GM12878 (cell line): ENCODE measurements at regions not wholly inside any gene's neighbourhood (a gene's known extent, or its start where the extent isn't known, plus 50 kb on each side); places are given as distances from the start of the nearest gene placed in this dataset.

ENCODE experiments used
- ATAC-seq: fragments of 200-7000 bp; cut with Tn5 transposase; 3 replicates; pipeline ENCODE4 v1.9.1; 2020; ENCODE audit warnings: mild to moderate bottlenecking, moderate library complexity
- BruUV-seq: library from RNA; stranded (reverse); fragments of 400-500 nt; replicated peaks from 2 replicates; lab custom pipeline; 2021; lab: Mats Ljungman, UMichigan
- CTCF ChIA-PET: fragments of 300-600 bp; sonication (Branson Sonifier 250); formaldehyde crosslinking; extraction: SDS; loops from one replicate; lab custom pipeline; 2021; ENCODE audit warnings: inconsistent platforms; lab: Yijun Ruan, JAX
- POLR2A ChIA-PET: fragments of 350-600 bp; formaldehyde crosslinking; extraction: SDS; loops from one replicate; lab custom pipeline; 2021; ENCODE audit warnings: inconsistent platforms; lab: Charles Lee
- RAD21 ChIA-PET: fragments of 300-600 bp; sonication (Branson Sonifier 250); formaldehyde crosslinking; loops from one replicate; lab custom pipeline; 2023; ENCODE audit warnings: antibody characterized with exemption; ENCODE audit not compliant: unreplicated experiment; lab: Charles Lee
- SMC1A ChIA-PET: fragments of 300-600 bp; sonication (Branson Sonifier 250); formaldehyde crosslinking; loops from one replicate; lab custom pipeline; 2023; ENCODE audit not compliant: unreplicated experiment, uncharacterized antibody; lab: Charles Lee
- DNase-seq: peaks from one replicate; pipeline ENCODE4 v3.0.0-alpha.2; 2011; ENCODE audit warnings: low read depth, low spot score
- FAIRE-seq: peaks from 3 replicates; lab custom pipeline; 2011; peaks lifted over from hg19 to GRCh38; lab: Jason Lieb, UNC
- H2AFZ ChIP-seq: 2 replicates; pipeline ENCODE4 v1.6.0; 2011; ENCODE audit warnings: low read depth, low read length, control low read depth; ENCODE audit not compliant: control insufficient read depth
- H3K27ac ChIP-seq: 2 replicates; pipeline ENCODE4 v1.5.1; 2011; ENCODE audit warnings: control low read depth; ENCODE audit not compliant: control insufficient read depth, insufficient read depth
- H3K27me3 ChIP-seq, 2 experiments: replicated peaks in 1 of 2; 2 replicates each; pipeline versions ENCODE4 v1.6.0 to v1.6.1; 2011; ENCODE audit warnings: low read length in 1 of 2; ENCODE audit not compliant: control insufficient read depth in 2 of 2, insufficient read depth in 2 of 2
- H3K36me3 ChIP-seq, 2 experiments: 2 replicates each; pipeline ENCODE4 v1.5.1; 2011; ENCODE audit warnings: low read length in 1 of 2; ENCODE audit not compliant: control insufficient read depth in 2 of 2, insufficient read depth in 2 of 2
- H3K4me1 ChIP-seq: 2 replicates; pipeline ENCODE4 v1.6.1; 2011; ENCODE audit warnings: mild to moderate bottlenecking, low read length, moderate library complexity, mixed read lengths; ENCODE audit not compliant: control insufficient read depth, insufficient read depth
- H3K4me2 ChIP-seq: 2 replicates; pipeline ENCODE4 v1.6.0; 2011; ENCODE audit warnings: control low read depth; ENCODE audit not compliant: control insufficient read depth, insufficient read depth
- H3K4me3 ChIP-seq: fragments of 200-600 bp; sonication (generic); 2 replicates; pipeline ENCODE4 v1.5.1; 2016
- H3K79me2 ChIP-seq: 2 replicates; pipeline ENCODE4 v1.6.0; 2011; ENCODE audit warnings: low read length; ENCODE audit not compliant: control insufficient read depth, insufficient read depth
- H3K9ac ChIP-seq: 2 replicates; pipeline ENCODE4 v1.8.0; 2011; ENCODE audit warnings: low read length, control low read depth, mixed read lengths; ENCODE audit not compliant: control insufficient read depth, insufficient read depth
- H3K9me3 ChIP-seq: replicated peaks from 3 replicates; pipeline ENCODE4 v1.5.1; 2011; ENCODE audit warnings: mild to moderate bottlenecking, low read length; ENCODE audit not compliant: control insufficient read depth, insufficient read depth
- H4K20me1 ChIP-seq: 2 replicates; pipeline ENCODE4 v1.6.0; 2011; ENCODE audit not compliant: control insufficient read depth, insufficient read depth
- ATF3 ChIP-seq: IDR thresholded peaks from 2 replicates; pipeline ENCODE4 v1.6.1; 2011; ENCODE audit warnings: low read depth, mild to moderate bottlenecking, low read length, moderate library complexity, borderline replicate concordance; ENCODE audit errors: extremely low read depth
- E2F8 ChIP-seq: fragments of 450-650 bp; IDR thresholded peaks from 2 replicates; pipeline ENCODE4 v1.6.1; 2018; ENCODE audit warnings: mild to moderate bottlenecking, low read depth, moderate library complexity; ENCODE audit not compliant: partially characterized antibody
- ELK1 ChIP-seq: IDR thresholded peaks from 2 replicates; pipeline ENCODE4 v1.6.1; 2012; ENCODE audit warnings: low read depth, low read length, improper control_type of control experiment
- IKZF1 ChIP-seq: fragments of 450-650 bp; conservative IDR thresholded peaks from 2 replicates; pipeline ENCODE4 v1.6.1; 2017; ENCODE audit warnings: antibody characterized with exemption, mild to moderate bottlenecking
- LARP7 ChIP-seq: fragments of 450-650 bp; IDR thresholded peaks from 2 replicates; pipeline ENCODE4 v1.6.1; 2017; ENCODE audit warnings: mild to moderate bottlenecking
- NFYB ChIP-seq: IDR thresholded peaks from 2 replicates; pipeline ENCODE4 v1.6.1; 2011; ENCODE audit warnings: low read depth, mild to moderate bottlenecking, low read length, improper control_type of control experiment, moderate library complexity; ENCODE audit not compliant: insufficient read depth
- NKRF ChIP-seq: fragments of 450-650 bp; conservative IDR thresholded peaks from 2 replicates; pipeline ENCODE4 v1.6.1; 2017; ENCODE audit warnings: mild to moderate bottlenecking, moderate library complexity
- PAX8 ChIP-seq: fragments of 450-650 bp; IDR thresholded peaks from 2 replicates; pipeline ENCODE4 v1.6.1; 2017; ENCODE audit warnings: mild to moderate bottlenecking, moderate library complexity
- PKNOX1 ChIP-seq: fragments of 450-650 bp; IDR thresholded peaks from 2 replicates; pipeline ENCODE4 v1.6.1; 2016; ENCODE audit warnings: mild to moderate bottlenecking
- SMARCA5 ChIP-seq: fragments of 450-650 bp; IDR thresholded peaks from 2 replicates; pipeline ENCODE4 v1.6.1; 2017; ENCODE audit warnings: mild to moderate bottlenecking
- SPI1 ChIP-seq: IDR thresholded peaks from 2 replicates; pipeline ENCODE4 v1.6.1; 2011; ENCODE audit warnings: low read depth, mild to moderate bottlenecking, low read length, moderate library complexity, borderline replicate concordance; ENCODE audit not compliant: insufficient read depth
- WRNIP1 ChIP-seq: IDR thresholded peaks from 2 replicates; pipeline ENCODE4 v1.6.1; 2011; ENCODE audit warnings: low read depth, low read length, improper control_type of control experiment, borderline replicate concordance
- YY1 ChIP-seq: IDR thresholded peaks from 2 replicates; pipeline ENCODE4 v1.6.1; 2011; ENCODE audit warnings: low read depth, mild to moderate bottlenecking, low read length
- ZNF217 ChIP-seq: fragments of 450-650 bp; IDR thresholded peaks from 2 replicates; pipeline ENCODE4 v1.6.1; 2017; ENCODE audit warnings: antibody characterized with exemption, mild to moderate bottlenecking
- ZNF622 ChIP-seq: fragments of 450-650 bp; IDR thresholded peaks from 2 replicates; pipeline ENCODE4 v1.6.1; 2017; ENCODE audit warnings: mild to moderate bottlenecking, inconsistent platforms
- in situ Hi-C: fragments of 300-500 bp; cut with MboI; formaldehyde crosslinking; loops from 9 replicates; pipeline ENCODE4 v1.14.3; 2018; ENCODE audit warnings: mixed read lengths
- intact Hi-C: fragments of 100-400 bp; cut with micrococcal nuclease; formaldehyde crosslinking; loops from one replicate; pipeline ENCODE4 v1.14.2; 2022; ENCODE audit not compliant: unreplicated experiment

- Histone ChIP-seq H3K27me3 (no peaks in the 10 kb centered on the region; a peak in 2 of 4 replicates), H3K27ac (no peak overlapping the region), H2AFZ (no peak overlapping the region), H3K9ac (no peak overlapping the region), H3K36me3 (no peaks in the 10 kb centered on the region), H3K4me1 (no peaks in the 10 kb centered on the region), H3K9me3 (no peaks in the 10 kb centered on the region), H3K79me2 (no peaks in the 10 kb centered on the region), H3K4me3 (no peak overlapping the region), H4K20me1 (no peaks in the 10 kb centered on the region), H3K4me2 (no peak overlapping the region)
- in situ Hi-C loops, result no loop called here
- no peak for TF ChIP-seq YY1
- TF ChIP-seq PKNOX1, result no peak
- no peak for TF ChIP-seq NFYB
- TF ChIP-seq PAX8, result no peak
- TF ChIP-seq IKZF1, result no peak
- TF ChIP-seq NKRF, result no peak
- no peak for TF ChIP-seq SMARCA5
- TF ChIP-seq ZNF622, result no peak
- TF ChIP-seq SPI1, result no peak
- no peak for TF ChIP-seq ELK1
- no peak for TF ChIP-seq ATF3
- no peak for TF ChIP-seq WRNIP1
- no peak for TF ChIP-seq LARP7
- TF ChIP-seq E2F8, result no peak
- TF ChIP-seq ZNF217, result no peak
- ChIA-PET POLR2A (no interaction called here), RAD21 (no interaction called here), CTCF (no interaction called here), SMC1A (no interaction called here)
- FAIRE-seq (no peak), ATAC-seq (no peak), DNase-seq (no peak)
- no TSS peak for BruUV-seq
- intact Hi-C loops, result no loop called here
Observed at GRCh38 chr15:79617071-79617470, 184.9 kb downstream of the MINAR1 start.
